ENCODE measurements at regions not wholly inside any gene's neighbourhood (a gene's known extent, or its start where the extent isn't known, plus 50 kb on each side); places are given as distances from the start of the nearest gene placed in this dataset.

GRCh38 chr10:17538941-17539340 lies 78.2 kb downstream of the HACD1 start:
- TF ChIP-seq SMARCA5 (IDR thresholded peaks at IDR 0.05) = no peak
- no peak for TF ChIP-seq TCF7 (IDR thresholded peaks at IDR 0.05; ENCODE audit: borderline replicate concordance)
- no peak for TF ChIP-seq SAFB2 (IDR thresholded peaks at IDR 0.05; ENCODE audit: borderline replicate concordance, low read depth, low read length, severe bottlenecking)
- TF ChIP-seq SMC3 (conservative IDR thresholded peaks at IDR 0.05; ENCODE audit: insufficient read depth, low read depth, low read length) = no peak
- no peak for TF ChIP-seq SPI1 (IDR thresholded peaks at IDR 0.05; ENCODE audit: borderline replicate concordance, low read depth, low read length)
- no peak for TF ChIP-seq ZNF431 (CRISPR knock-in tag; IDR thresholded peaks at IDR 0.05)
- TF ChIP-seq PRPF4 (IDR thresholded peaks at IDR 0.05; ENCODE audit: insufficient read depth, low read depth, low read length, poor library complexity, severe bottlenecking) = no peak

Measured in K562 (cell line).